MM.1S (cell line): ENCODE measurements at regions not wholly inside any gene's neighbourhood (a gene's known extent, or its start where the extent isn't known, plus 50 kb on each side); places are given as distances from the start of the nearest gene placed in this dataset.

Experiments used
- CTCF ChIP-seq: fragments of 300-600 bp; sonication (generic); IDR thresholded peaks from 2 replicates; pipeline ENCODE4 v1.5.1; 2016; ENCODE audit warnings: antibody characterized with exemption, low read length, mixed read lengths
- EZH2 ChIP-seq: fragments of 300-600 bp; sonication (generic); optimal IDR thresholded peaks from 2 replicates; pipeline ENCODE3; 2017; ENCODE audit warnings: low read depth, mild to moderate bottlenecking, antibody characterized with exemption, low read length, mixed read lengths

DNA sequence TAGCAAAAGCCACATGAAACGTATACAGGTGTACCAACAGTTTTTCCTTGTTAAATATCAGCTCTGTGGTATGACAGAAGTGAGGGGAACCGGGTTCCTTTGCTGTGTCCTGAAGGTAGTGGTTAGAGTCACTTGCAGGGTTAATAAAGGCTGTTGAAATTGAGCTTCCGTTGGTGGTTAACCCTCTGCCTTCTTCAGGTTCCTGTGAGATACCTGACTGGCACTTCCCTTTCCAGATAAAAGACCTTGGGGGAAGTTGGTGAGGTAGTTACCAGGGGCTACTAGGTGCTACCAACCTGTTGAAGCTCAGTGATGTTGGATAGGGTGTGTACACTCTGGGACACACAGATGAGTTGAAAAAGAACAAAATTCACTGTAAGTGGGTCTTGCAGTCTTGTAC is 384.1 kb downstream of the GATA3 start:
- TF ChIP-seq CTCF (no peak), EZH2 (no peak)
